B cell (primary cell): ENCODE measurements at regions not wholly inside any gene's neighbourhood (a gene's known extent, or its start where the extent isn't known, plus 50 kb on each side); places are given as distances from the start of the nearest gene placed in this dataset.

ENCODE experiments used
- ATAC-seq: fragments of 200-7000 bp; cut with Tn5 transposase; one replicate; pipeline ENCODE4 v1.10.0; 2021; ENCODE audit warnings: low read depth, mild to moderate bottlenecking, moderate number of reproducible peaks, moderate library complexity
- CTCF ChIA-PET: fragments of 350-600 bp; sonication (Branson Sonifier 250); formaldehyde crosslinking; loops from one replicate; lab custom pipeline; 2021; ENCODE audit warnings: antibody characterized with exemption, inconsistent platforms; lab: Charles Lee
- POLR2A ChIA-PET: fragments of 350-600 bp; sonication (Branson Sonifier 250); formaldehyde crosslinking; loops from one replicate; lab custom pipeline; 2021; ENCODE audit warnings: antibody characterized with exemption; lab: Charles Lee
- DNase-seq: peaks from one replicate; pipeline ENCODE4 v3.0.0; 2013
- H2AFZ ChIP-seq: 2 replicates; pipeline ENCODE4 v1.6.1; 2012; ENCODE audit warnings: mild to moderate bottlenecking, low read depth, low read length; ENCODE audit not compliant: insufficient read depth, poor library complexity, severe bottlenecking
- H3K27ac ChIP-seq, 2 donors: 1 replicate in 1 of 2; 2 replicates in 1 of 2; pipeline ENCODE4 v1.5.1; 2012 to 2013; ENCODE audit warnings: low read length in 2 of 2, mild to moderate bottlenecking in 2 of 2, moderate library complexity in 1 of 2
- H3K27me3 ChIP-seq, 4 experiments: fragments of 200-600 bp in 1 of 4; sonication (generic) in 1 of 4; replicated peaks in 1 of 4; 1 replicate in 2 of 4; 2 replicates in 2 of 4; pipeline versions ENCODE4 v1.6.1 to v1.7.0; 2013 to 2016; ENCODE audit warnings: low read length in 3 of 4, mild to moderate bottlenecking in 2 of 4, mixed read lengths in 1 of 4, moderate library complexity in 1 of 4; ENCODE audit not compliant: insufficient read depth in 4 of 4, control insufficient read depth in 3 of 4; ENCODE audit errors: control extremely low read depth in 1 of 4
- H3K36me3 ChIP-seq, 2 experiments: replicated peaks in 1 of 2; 1 replicate in 1 of 2; 2 replicates in 1 of 2; pipeline versions ENCODE4 v1.6.1 to v1.7.1; 2013; ENCODE audit warnings: low read length in 1 of 2; ENCODE audit not compliant: insufficient read depth in 2 of 2, control insufficient read depth in 1 of 2; ENCODE audit errors: control extremely low read depth in 1 of 2, extremely low read depth in 1 of 2
- H3K4me1 ChIP-seq, 2 donors: fragments of 200-600 bp in 1 of 2; sonication (generic) in 1 of 2; 1 replicate in 1 of 2; 2 replicates in 1 of 2; pipeline versions ENCODE4 v1.5.1 to v1.6.1; 2013 to 2017; ENCODE audit warnings: low read length in 2 of 2; ENCODE audit not compliant: control insufficient read depth in 2 of 2, insufficient read depth in 2 of 2
- H3K4me2 ChIP-seq: replicated peaks from 2 replicates; pipeline ENCODE3; 2012; ENCODE audit warnings: mild to moderate bottlenecking, low read depth, low read length; ENCODE audit not compliant: poor library complexity, severe bottlenecking
- H3K4me3 ChIP-seq, 5 experiments: fragments of 200-600 bp in 1 of 5; sonication (generic) in 1 of 5; 1 replicate in 3 of 5; 2 replicates in 2 of 5; pipeline versions ENCODE4 v1.5.1 to v1.7.0; 2011 to 2016; ENCODE audit warnings: low read length in 4 of 5, mild to moderate bottlenecking in 4 of 5, low read depth in 2 of 5, control low read depth in 1 of 5, moderate library complexity in 1 of 5; ENCODE audit not compliant: insufficient read depth in 1 of 5; ENCODE audit errors: control extremely low read depth in 1 of 5, extremely low read depth in 1 of 5
- H3K79me2 ChIP-seq: fragments of 200-600 bp; sonication (generic); one replicate; pipeline ENCODE4 v1.6.0; 2016; ENCODE audit warnings: low read length; ENCODE audit not compliant: control insufficient read depth, insufficient read depth
- H3K9ac ChIP-seq: fragments of 200-600 bp; sonication (generic); 2 replicates; pipeline ENCODE4 v1.6.1; 2017; ENCODE audit warnings: mild to moderate bottlenecking, low read length, moderate library complexity
- H3K9me3 ChIP-seq, 3 donors: one replicate each; pipeline versions ENCODE4 v1.6.1 to v1.7.1; 2013; ENCODE audit warnings: low read length in 2 of 3; ENCODE audit not compliant: control insufficient read depth in 2 of 3, insufficient read depth in 1 of 3; ENCODE audit errors: control extremely low read depth in 1 of 3
- H4K20me1 ChIP-seq: 2 replicates; pipeline ENCODE4 v1.6.0; 2012; ENCODE audit warnings: mild to moderate bottlenecking, low read length; ENCODE audit not compliant: insufficient read depth, control insufficient read depth, poor library complexity, severe bottlenecking
- H3K27ac Mint-ChIP-seq: one replicate; pipeline ENCODE4 v1.8.0; 2021; ENCODE audit warnings: mixed read lengths
- H3K27me3 Mint-ChIP-seq: one replicate; pipeline ENCODE4 v1.8.0; 2021; ENCODE audit warnings: mixed read lengths
- H3K4me1 Mint-ChIP-seq: one replicate; pipeline ENCODE4 v1.8.0; 2021; ENCODE audit warnings: mixed read lengths
- H3K4me3 Mint-ChIP-seq: one replicate; pipeline ENCODE4 v1.8.0; 2021; ENCODE audit warnings: mixed read lengths
- H3K9me3 Mint-ChIP-seq: one replicate; pipeline ENCODE4 v1.8.0; 2022; ENCODE audit warnings: mixed read lengths; ENCODE audit not compliant: insufficient read depth
- EZH2 ChIP-seq: IDR thresholded peaks from 2 replicates; pipeline ENCODE4 v1.6.1; 2012; ENCODE audit warnings: borderline replicate concordance, low read depth, mild to moderate bottlenecking, moderate library complexity, low read length; ENCODE audit not compliant: insufficient read depth, poor library complexity, severe bottlenecking
- WGBS: methylation state at CpG from one replicate; pipeline ENCODE4 v1.1.5; 2013; ENCODE audit warnings: missing lambda C conversion rate; ENCODE audit not compliant: insufficient coverage; 5-methylcytosine and 5-hydroxymethylcytosine counted together
- intact Hi-C: fragments of 100-400 bp; cut with micrococcal nuclease; formaldehyde crosslinking; loops from one replicate; pipeline ENCODE4 v1.10.0; 2022
- TF ChIP-seq, protein P1 (sequence below): fragments of 200-600 bp; IDR thresholded peaks from one replicate; pipeline ENCODE4 v1.8.0; 2022; ENCODE audit warnings: antibody characterized with exemption, mild to moderate bottlenecking

DNA sequence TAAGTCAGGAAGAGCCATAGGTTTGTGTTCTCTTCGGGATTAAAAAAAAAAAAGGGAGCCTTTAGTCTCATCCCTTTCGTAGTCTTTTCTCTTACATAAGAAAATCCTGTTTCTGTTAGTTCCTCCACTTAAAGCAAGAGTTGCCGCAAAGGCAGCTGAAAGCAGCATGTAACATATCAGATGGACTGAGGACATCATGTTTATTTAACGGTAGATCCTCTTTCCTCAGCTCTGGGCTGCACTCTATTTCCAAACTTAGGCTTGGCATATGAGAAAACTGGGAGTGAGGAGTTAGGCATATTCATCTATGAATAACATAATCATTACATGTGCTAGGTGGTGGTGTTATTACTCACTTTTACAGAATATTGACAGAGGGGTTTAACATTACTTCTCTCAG, 391.2 kb downstream of the KLF12 start:
- H2AFZ ChIP-seq = no peak overlapping the region
- no peak for TF ChIP-seq EZH2
- TF ChIP-seq, protein P1, sequence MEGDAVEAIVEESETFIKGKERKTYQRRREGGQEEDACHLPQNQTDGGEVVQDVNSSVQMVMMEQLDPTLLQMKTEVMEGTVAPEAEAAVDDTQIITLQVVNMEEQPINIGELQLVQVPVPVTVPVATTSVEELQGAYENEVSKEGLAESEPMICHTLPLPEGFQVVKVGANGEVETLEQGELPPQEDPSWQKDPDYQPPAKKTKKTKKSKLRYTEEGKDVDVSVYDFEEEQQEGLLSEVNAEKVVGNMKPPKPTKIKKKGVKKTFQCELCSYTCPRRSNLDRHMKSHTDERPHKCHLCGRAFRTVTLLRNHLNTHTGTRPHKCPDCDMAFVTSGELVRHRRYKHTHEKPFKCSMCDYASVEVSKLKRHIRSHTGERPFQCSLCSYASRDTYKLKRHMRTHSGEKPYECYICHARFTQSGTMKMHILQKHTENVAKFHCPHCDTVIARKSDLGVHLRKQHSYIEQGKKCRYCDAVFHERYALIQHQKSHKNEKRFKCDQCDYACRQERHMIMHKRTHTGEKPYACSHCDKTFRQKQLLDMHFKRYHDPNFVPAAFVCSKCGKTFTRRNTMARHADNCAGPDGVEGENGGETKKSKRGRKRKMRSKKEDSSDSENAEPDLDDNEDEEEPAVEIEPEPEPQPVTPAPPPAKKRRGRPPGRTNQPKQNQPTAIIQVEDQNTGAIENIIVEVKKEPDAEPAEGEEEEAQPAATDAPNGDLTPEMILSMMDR = no peak
- no peak overlapping the region for H3K4me2 ChIP-seq
- Mint-ChIP-seq H3K9me3 (no peaks in the 10 kb centered on the region), H3K27me3 (no peaks in the 10 kb centered on the region), H3K27ac (no peak overlapping the region), H3K4me1 (no peaks in the 10 kb centered on the region), H3K4me3 (no peak overlapping the region)
- no peak overlapping the region for H3K4me3 ChIP-seq
- POLR2A ChIA-PET = interaction anchor here (0.7 kb wide), 1 partner anchor 546 kb away, joined by 3 read pairs; no protein-coding TSS in a partner anchor
- no peak overlapping the region for H3K9ac ChIP-seq
- CTCF ChIA-PET = interaction anchor here (1.4 kb wide), 1 partner anchor 544 kb away, joined by 5 read pairs; no protein-coding TSS in a partner anchor
- H4K20me1 ChIP-seq = no peaks in the 10 kb centered on the region
- WGBS = no CpG with 5 or more reads among the region's 4 CpGs
- no peak overlapping the region for H3K27ac ChIP-seq
- no peaks in the 10 kb centered on the region for H3K79me2 ChIP-seq
- intact Hi-C loops = no loop called here
- no peaks in the 10 kb centered on the region for H3K27me3 ChIP-seq
- no peak for DNase-seq
- H3K4me1 ChIP-seq = no peaks in the 10 kb centered on the region
- no peak for ATAC-seq
- H3K9me3 ChIP-seq = no peaks in the 10 kb centered on the region
- H3K36me3 ChIP-seq = peaks cover 1 to 6% of the 10 kb centered on the region in 2 experiments

DNA sequence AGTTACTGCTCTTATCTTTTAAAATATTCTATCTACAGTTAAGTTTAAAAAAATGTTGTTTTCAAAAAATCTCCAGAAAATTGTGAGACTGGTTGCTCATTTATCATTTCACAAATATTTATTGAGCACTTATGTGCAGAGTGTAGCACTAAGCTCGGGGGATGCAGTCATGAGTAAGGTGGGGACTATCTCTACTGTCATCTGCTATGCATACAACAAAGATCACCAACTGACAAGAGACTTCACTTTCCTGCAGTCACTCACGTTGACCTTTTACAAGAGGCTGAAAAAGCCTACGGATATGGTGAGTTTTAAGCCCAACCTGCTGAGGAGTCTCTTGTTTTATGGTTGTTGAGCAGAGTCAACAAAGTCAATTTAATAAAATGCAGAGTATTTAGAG, 392.5 kb downstream of the KLF12 start:
- intact Hi-C loops = no loop called here
- no peaks in the 10 kb centered on the region for H3K27me3 ChIP-seq
- POLR2A ChIA-PET = no interaction called here
- no peak overlapping the region for H3K27ac Mint-ChIP-seq
- no peaks in the 10 kb centered on the region for H3K9me3 Mint-ChIP-seq
- DNase-seq (no peak), ATAC-seq (no peak)
- no peaks in the 10 kb centered on the region for H3K79me2 ChIP-seq
- 100% methylated on average over 1 of the region's 3 CpGs for WGBS
- H3K27me3 Mint-ChIP-seq = no peaks in the 10 kb centered on the region
- CTCF ChIA-PET = interaction anchor here (0.7 to 1.4 kb wide), 2 partner anchors 11 to 545 kb away, joined by 3 to 5 read pairs; no protein-coding TSS in a partner anchor
- TF ChIP-seq, protein P1 = no peak
- H3K36me3 ChIP-seq = peaks cover 1 to 3% of the 10 kb centered on the region in 2 experiments
- H3K4me3 ChIP-seq = no peak overlapping the region
- H3K4me2 ChIP-seq = no peak overlapping the region
- no peak overlapping the region for H3K4me3 Mint-ChIP-seq
- no peak overlapping the region for H3K9ac ChIP-seq
- no peaks in the 10 kb centered on the region for H4K20me1 ChIP-seq
- H3K4me1 Mint-ChIP-seq = no peaks in the 10 kb centered on the region
- no peak overlapping the region for H2AFZ ChIP-seq
- H3K27ac ChIP-seq = no peak overlapping the region
- no peaks in the 10 kb centered on the region for H3K4me1 ChIP-seq
- no peaks in the 10 kb centered on the region for H3K9me3 ChIP-seq
